ENCODE measurements at regions not wholly inside any gene's neighbourhood (a gene's known extent, or its start where the extent isn't known, plus 50 kb on each side); places are given as distances from the start of the nearest gene placed in this dataset.

GRCh38 chr11:128398517-128399250 is 188.7 kb downstream of the ETS1 start:
- TF ChIP-seq, protein P1, sequence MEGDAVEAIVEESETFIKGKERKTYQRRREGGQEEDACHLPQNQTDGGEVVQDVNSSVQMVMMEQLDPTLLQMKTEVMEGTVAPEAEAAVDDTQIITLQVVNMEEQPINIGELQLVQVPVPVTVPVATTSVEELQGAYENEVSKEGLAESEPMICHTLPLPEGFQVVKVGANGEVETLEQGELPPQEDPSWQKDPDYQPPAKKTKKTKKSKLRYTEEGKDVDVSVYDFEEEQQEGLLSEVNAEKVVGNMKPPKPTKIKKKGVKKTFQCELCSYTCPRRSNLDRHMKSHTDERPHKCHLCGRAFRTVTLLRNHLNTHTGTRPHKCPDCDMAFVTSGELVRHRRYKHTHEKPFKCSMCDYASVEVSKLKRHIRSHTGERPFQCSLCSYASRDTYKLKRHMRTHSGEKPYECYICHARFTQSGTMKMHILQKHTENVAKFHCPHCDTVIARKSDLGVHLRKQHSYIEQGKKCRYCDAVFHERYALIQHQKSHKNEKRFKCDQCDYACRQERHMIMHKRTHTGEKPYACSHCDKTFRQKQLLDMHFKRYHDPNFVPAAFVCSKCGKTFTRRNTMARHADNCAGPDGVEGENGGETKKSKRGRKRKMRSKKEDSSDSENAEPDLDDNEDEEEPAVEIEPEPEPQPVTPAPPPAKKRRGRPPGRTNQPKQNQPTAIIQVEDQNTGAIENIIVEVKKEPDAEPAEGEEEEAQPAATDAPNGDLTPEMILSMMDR (IDR thresholded peaks at IDR 0.05; ENCODE audit: control insufficient read depth, insufficient read depth, low read depth, low read length, missing control alignments) = no peak
- no peak overlapping the region for H3K4me3 ChIP-seq (ENCODE audit: control insufficient read depth, low read depth, low read length)
- DNase-seq (ENCODE audit: low read depth) = no peak

GRCh38 chr11:128397362-128397761 is 190.0 kb downstream of the ETS1 start:
- no peak for DNase-seq (ENCODE audit: low read depth)
- H3K4me3 ChIP-seq (ENCODE audit: control insufficient read depth, low read depth, low read length) = no peak overlapping the region
- TF ChIP-seq, protein P1 (IDR thresholded peaks at IDR 0.05; ENCODE audit: control insufficient read depth, insufficient read depth, low read depth, low read length, missing control alignments) = no peak

DNA sequence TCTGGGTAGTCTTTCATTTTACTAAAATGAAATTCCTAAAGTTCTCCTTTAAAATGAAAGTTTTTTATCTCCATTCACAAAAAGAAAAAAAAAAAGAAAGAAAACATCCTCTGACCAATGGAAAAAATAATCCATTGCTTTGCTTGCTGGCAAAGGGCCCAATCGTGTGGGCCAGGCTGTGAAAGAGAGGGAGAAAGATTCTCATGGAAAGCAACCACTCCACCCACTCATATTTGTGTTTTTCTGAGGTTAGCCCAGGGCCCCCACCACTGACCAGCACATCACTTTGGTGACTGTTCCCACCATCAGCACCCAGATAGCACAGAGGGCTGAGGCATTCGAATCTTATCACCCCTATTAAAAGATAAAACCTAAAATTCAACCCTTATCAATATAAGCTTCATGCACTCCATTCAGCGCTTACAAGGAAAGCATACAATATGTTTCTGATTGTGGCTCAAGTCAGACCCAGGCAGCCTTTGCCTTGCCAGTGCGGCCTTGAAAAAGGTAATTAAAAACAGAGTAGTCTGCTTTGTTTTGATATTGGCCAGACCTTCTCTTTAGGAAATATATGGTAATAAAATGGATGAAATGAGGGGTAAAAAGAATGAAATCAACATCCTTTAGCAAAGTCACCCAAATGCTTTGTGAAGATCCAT is 192.8 kb downstream of the ETS1 start:
- TF ChIP-seq, protein P1 (IDR thresholded peaks at IDR 0.05; ENCODE audit: control insufficient read depth, insufficient read depth, low read depth, low read length, missing control alignments) = no peak
- no peak overlapping the region for H3K4me3 ChIP-seq (ENCODE audit: control insufficient read depth, low read depth, low read length)
- DNase-seq (ENCODE audit: low read depth) = no peak

- no peak overlapping the region for H3K4me3 ChIP-seq (ENCODE audit: control insufficient read depth, low read depth, low read length)
- TF ChIP-seq, protein P1 (IDR thresholded peaks at IDR 0.05; ENCODE audit: control insufficient read depth, insufficient read depth, low read depth, low read length, missing control alignments) = no peak
- DNase-seq (ENCODE audit: low read depth) = no peak
Measured at GRCh38 chr11:128392259-128392658, 195.1 kb downstream of the ETS1 start.

DNA sequence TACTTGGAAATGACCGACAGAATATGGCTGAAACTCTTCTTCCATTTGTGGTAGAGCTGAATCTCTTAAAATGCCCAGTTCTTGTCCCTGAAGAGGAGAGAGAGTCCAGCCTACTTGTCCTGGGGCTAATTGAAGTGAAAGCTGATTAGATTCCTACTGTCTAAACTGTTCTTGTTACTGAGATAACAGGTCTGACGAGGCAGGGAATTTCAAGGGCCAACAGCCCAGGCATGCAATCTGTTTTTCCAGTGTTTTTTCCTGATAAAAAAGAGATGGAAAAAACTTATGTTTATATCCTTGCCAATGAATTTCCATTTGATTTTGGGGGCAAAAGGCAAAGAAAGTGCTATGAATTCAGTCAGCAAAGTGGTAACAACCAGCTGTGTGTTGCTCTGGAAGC is 195.5 kb downstream of the ETS1 start:
- no peak for DNase-seq (ENCODE audit: low read depth)
- TF ChIP-seq, protein P1 (IDR thresholded peaks at IDR 0.05; ENCODE audit: control insufficient read depth, insufficient read depth, low read depth, low read length, missing control alignments) = no peak
- no peak overlapping the region for H3K4me3 ChIP-seq (ENCODE audit: control insufficient read depth, low read depth, low read length)

GRCh38 chr11:128390246-128390645 is 197.1 kb downstream of the ETS1 start:
- no peak overlapping the region for H3K4me3 ChIP-seq (ENCODE audit: control insufficient read depth, low read depth, low read length)
- TF ChIP-seq, protein P1 (IDR thresholded peaks at IDR 0.05; ENCODE audit: control insufficient read depth, insufficient read depth, low read depth, low read length, missing control alignments) = no peak
- no peak for DNase-seq (ENCODE audit: low read depth)

Data from AG09309 (cell line).